NB4 (cell line): ENCODE measurements at regions not wholly inside any gene's neighbourhood (a gene's known extent, or its start where the extent isn't known, plus 50 kb on each side); places are given as distances from the start of the nearest gene placed in this dataset.

Experiments used
- CTCF ChIP-seq: IDR thresholded peaks from one replicate; pipeline ENCODE4 v1.5.1; 2012; ENCODE audit warnings: low read depth, low read length
- MYC ChIP-seq: IDR thresholded peaks from 2 replicates; pipeline ENCODE4 v1.6.1; 2011; ENCODE audit warnings: low read depth, low read length

GRCh38 chr3:3927198-3927597 is 128.0 kb downstream of the LRRN1 start:
- no peak for TF ChIP-seq MYC
- no peak for TF ChIP-seq CTCF
